HG02943 (cell line): ENCODE measurements at regions not wholly inside any gene's neighbourhood (a gene's known extent, or its start where the extent isn't known, plus 50 kb on each side); places are given as distances from the start of the nearest gene placed in this dataset.
"Not testable (repeated sequence)": the region's sequence is repeated elsewhere in the genome, so short reads cannot be mapped to it uniquely, and the experiment has no call there.

ENCODE experiments used
- ATAC-seq: cut with Tn5 transposase; IDR thresholded peaks from one replicate; pipeline ENCODE4 v1.9.1; 2021; ENCODE audit warnings: mild to moderate bottlenecking, low read depth, moderate library complexity; ENCODE audit not compliant: unreplicated experiment

DNA sequence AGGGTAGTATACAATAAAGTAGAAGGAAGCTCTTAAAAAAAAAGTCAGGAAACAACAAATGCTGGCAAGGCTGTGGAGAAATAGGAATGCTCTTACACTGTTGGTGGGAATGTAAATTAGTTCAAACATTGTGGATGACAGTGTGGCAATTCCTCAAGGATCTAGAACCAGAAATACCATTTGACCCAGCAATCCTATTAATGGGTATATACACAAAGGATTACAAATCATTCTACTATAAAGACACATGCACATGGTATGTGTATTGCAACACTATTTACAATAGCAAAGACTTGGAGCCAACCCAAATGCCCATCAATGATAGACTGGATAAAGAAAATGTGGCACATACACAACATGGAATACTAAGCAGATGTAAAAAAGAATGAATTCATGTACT, 444.9 kb upstream of the EPHA5 start:
- not testable (repeated sequence) for ATAC-seq

GRCh38 chr4:66108898-66109297, 438.6 kb upstream of the EPHA5 start:
- ATAC-seq = no peak

GRCh38 chr4:66097218-66097617, 426.9 kb upstream of the EPHA5 start:
- ATAC-seq = no peak

GRCh38 chr4:66095065-66095464, 424.8 kb upstream of the EPHA5 start:
- ATAC-seq = no peak

- ATAC-seq = no peak
These were observed 423.8 kb upstream of the EPHA5 start for GRCh38 chr4:66094070-66094469.

DNA sequence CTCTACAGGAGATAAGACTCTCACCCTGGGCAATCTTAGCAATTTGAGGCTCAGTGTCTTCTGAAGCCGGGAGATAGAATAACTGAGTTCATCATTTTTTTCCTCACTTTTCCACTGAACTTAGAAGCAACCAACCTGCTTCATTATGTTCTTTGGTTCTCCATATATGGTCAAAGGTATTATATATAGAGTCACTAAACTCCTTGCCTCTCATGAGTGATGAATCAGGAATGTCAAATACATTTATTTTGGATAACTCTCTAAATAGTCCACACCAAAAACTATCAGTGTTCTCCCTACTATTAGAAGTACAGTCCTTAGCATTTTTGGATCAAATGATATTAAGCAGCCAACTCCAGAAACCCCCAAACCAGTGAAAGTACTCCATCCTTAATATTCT, 421.5 kb upstream of the EPHA5 start:
- no peak for ATAC-seq

DNA sequence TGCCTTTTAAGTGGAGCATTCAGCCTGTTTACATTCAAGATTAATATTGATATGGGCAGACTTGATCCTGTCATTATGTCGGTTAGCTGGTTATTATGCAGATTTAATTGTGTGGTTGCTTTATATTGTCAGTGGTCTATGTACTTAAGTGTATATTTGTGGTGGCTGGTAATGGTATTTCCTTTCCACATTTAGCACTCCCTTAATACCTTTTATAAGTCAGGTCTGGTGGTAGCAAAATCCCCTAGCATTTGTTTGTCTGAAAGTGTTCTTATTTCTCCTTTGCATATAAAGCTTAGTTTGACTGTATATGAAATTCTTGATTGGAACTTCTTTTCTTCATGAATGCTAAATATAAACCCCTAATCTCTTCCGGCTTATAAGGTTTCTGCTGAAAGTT, 403.7 kb upstream of the EPHA5 start:
- no peak for ATAC-seq

GRCh38 chr4:66071911-66072310, 401.6 kb upstream of the EPHA5 start:
- no peak for ATAC-seq

DNA sequence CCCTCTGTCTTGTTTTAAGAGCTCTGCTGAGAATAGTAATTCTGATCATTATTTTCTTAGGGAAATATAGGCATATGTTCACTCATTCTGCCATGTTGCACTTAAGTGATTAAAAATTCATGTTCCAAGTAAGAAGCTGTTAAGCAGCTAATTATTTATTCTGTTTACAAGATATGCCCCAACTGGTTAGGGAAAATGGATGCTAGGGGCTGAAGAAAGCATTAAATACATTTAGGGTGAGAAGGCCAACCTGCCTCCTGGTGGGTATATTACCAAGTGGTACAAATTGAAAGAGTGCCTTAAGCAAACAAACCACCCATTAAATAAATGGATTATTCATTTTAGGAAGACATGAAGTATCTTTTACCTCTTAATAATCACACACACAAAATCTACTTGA, 392.6 kb upstream of the EPHA5 start:
- no peak for ATAC-seq

GRCh38 chr4:66062044-66062443, 391.8 kb upstream of the EPHA5 start:
- ATAC-seq = no peak

GRCh38 chr4:66059556-66059955, 389.3 kb upstream of the EPHA5 start:
- ATAC-seq = no peak

DNA sequence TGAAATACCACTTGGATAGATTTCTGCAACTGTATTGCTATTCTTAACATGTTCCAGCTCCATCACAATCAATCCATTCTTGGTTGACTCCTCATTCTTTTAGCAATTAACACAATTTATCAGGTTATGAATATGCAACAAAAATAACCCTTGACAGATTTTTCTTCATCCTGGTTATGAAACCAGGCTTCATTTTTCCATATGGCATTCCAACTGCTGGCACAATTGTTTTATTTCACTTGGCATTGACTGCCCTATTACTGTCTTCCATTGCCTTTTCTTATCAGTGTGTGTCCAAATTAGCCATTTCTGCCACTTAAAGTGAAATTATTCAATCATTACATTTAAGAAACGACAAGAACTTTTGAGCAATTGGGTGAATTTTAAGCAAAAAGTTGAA, 388.8 kb upstream of the EPHA5 start:
- no peak for ATAC-seq

DNA sequence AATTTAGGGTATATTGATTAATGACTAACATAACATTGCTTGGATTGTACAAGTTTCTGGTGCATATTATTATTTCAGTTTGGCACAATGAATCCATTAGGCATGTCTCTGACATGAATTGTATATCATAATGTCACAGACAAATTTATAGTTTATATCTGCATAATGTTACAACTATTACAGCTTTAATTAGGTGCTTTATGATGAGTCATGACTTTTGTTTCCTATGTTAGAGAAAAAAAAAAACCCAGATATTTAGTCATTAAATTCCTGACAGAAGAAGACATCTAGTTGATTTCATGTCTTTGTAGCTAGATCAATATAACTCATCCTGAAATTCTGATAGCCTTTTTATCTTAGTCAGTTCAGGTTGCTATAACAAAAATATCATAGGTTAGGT, 385.7 kb upstream of the EPHA5 start:
- ATAC-seq = no peak

DNA sequence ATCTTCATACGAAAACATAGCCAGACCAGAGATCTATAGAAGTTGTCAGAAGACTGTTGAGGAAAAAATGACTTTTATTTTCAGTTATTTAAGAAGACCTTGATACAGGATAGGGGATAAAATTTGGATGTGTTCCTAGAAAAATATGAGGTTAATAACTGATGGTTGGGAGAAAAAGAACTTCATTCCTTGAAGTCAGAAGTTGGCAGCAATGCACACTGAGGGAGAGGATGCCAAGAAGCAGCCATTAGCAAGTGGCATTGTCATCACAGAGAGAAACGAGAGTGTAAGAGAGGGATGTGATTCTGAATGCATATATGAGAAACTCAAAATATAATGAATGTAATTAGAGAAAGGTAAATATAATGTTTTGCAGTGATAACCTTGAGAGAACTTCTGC, 382.1 kb upstream of the EPHA5 start:
- ATAC-seq = no peak

GRCh38 chr4:66048861-66049260, 378.6 kb upstream of the EPHA5 start:
- ATAC-seq = no peak

DNA sequence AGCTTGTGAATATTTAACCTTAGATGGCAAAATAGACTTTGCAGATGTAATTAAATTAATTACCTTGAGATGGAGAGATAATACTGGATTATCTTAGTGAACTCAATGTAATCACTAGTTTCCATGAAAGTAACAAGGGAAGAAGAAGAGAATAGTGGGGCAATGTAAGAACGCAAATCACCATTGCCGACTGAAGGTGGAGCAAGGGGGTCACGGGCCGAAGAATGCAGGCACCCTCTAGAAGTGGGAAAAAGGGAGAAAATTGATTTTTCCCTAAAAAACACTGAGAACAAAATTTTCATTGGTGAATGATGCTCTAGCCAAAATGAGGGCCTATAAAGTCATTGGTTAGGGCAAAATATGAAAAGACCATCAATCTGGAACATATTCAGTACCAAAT, 375.6 kb upstream of the EPHA5 start:
- no peak for ATAC-seq

DNA sequence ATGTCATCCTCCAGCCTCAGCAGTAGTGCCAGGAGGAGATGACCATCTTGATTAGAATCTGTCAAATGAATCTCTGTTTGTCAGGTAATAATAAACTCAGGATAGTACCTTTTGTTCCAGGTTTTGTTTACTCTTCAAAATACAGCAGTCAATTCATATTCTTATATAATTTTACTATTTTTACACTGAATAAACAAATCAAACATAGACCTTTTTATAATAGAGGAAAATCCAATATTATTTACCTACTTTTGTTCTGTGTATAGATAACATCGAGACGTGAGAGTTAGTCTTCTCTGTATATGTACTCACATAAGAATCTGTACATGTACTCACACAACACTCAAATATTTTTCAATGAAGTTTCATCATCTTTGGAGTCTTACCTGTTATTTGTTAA, 365.4 kb upstream of the EPHA5 start:
- no peak for ATAC-seq

GRCh38 chr4:66034671-66035070, 364.4 kb upstream of the EPHA5 start:
- no peak for ATAC-seq

GRCh38 chr4:66034262-66034661, 364.0 kb upstream of the EPHA5 start:
- no peak for ATAC-seq

DNA sequence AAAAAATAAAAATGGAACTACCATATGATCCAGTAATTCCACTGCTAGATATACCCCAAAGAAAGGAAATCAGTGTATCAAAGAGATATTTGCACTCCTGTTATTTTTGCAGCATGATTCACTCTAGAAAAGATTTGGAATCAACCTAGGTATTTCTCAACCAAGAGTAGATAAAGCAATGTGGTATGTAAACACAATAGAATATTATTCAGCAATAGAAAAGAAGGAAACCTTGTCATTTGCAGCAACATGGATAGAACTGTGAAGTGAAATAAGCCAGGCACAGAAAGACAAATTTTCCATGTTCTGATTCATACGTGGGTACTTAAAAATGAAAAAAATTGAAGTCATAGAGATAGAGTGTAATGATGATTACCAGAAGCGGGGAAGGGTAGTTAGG, 362.3 kb upstream of the EPHA5 start:
- no peak for ATAC-seq

- ATAC-seq = no peak
These were observed 358.4 kb upstream of the EPHA5 start for GRCh38 chr4:66028668-66029067.

DNA sequence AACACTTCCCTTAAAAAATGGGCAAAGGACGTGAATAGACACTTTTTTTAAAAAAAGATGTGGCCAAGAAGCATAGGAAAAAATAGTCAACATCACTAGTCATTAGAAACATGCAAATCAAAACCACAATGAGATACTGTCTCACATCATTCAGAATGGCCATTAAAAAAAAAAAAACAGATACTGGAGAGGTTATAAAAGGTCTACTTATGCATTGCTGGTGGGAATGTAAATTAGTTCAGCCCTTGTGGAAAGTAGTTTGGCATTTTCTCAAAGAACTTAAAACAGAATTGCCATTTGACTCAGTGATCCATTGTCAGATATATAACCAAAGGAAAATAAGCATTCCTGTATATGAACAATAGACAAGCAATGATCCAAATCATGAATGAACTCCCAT, 352.8 kb upstream of the EPHA5 start:
- ATAC-seq = no peak

DNA sequence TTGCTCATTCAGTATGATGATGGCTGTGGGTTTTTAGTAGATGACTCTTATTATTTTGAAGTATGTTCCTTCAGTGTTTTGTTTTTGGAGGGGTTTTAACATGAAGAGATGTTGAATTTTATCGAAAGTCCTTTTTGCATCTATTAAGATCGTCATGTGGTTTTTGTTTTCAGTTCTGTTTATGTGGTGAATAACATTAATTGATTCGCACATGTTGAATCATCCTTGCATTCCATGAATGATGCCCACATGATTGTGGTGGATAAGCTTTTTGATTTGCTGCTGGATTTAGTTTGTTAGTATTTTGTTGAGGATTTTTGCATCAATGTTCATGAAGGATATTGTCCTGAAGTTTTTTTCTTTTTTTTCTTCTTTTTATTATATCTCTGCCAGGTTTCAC, 347.4 kb upstream of the EPHA5 start:
- ATAC-seq = no peak

- ATAC-seq = no peak
These were observed 346.0 kb upstream of the EPHA5 start for GRCh38 chr4:66016240-66016639.
